BLaER1 (cell line): ENCODE measurements at regions not wholly inside any gene's neighbourhood (a gene's known extent, or its start where the extent isn't known, plus 50 kb on each side); places are given as distances from the start of the nearest gene placed in this dataset.
A peak's percentile ranks its signal among the peaks of the same experiment; 100 is the strongest.

Source experiments
- H3K27ac ChIP-seq: shearing (Covaris generic); formaldehyde crosslinking; 2 replicates; pipeline ENCODE4 v1.8.1; 2022
- H3K27me3 ChIP-seq: shearing (Covaris generic); formaldehyde crosslinking; 2 replicates; pipeline ENCODE4 v1.8.1; 2022
- H3K36me3 ChIP-seq: shearing (Covaris generic); formaldehyde crosslinking; 2 replicates; pipeline ENCODE4 v1.8.1; 2022
- H3K4me1 ChIP-seq: shearing (Covaris generic); formaldehyde crosslinking; 2 replicates; pipeline ENCODE4 v1.8.1; 2022
- H3K4me2 ChIP-seq: shearing (Covaris generic); formaldehyde crosslinking; 2 replicates; pipeline ENCODE4 v1.8.1; 2022
- H3K4me3 ChIP-seq: shearing (Covaris generic); formaldehyde crosslinking; 2 replicates; pipeline ENCODE4 v1.8.1; 2022
- H3K9ac ChIP-seq: shearing (Covaris generic); formaldehyde crosslinking; 2 replicates; pipeline ENCODE4 v1.8.1; 2022
- H3K9me3 ChIP-seq: shearing (Covaris generic); formaldehyde crosslinking; 2 replicates; pipeline ENCODE4 v1.8.1; 2022
- H4K20me1 ChIP-seq: shearing (Covaris generic); formaldehyde crosslinking; 2 replicates; pipeline ENCODE4 v1.8.1; 2022
- Cebpa-rat ChIP-seq: shearing (Covaris generic); IDR thresholded peaks from 2 replicates; pipeline ENCODE4 v1.8.1; 2022

DNA sequence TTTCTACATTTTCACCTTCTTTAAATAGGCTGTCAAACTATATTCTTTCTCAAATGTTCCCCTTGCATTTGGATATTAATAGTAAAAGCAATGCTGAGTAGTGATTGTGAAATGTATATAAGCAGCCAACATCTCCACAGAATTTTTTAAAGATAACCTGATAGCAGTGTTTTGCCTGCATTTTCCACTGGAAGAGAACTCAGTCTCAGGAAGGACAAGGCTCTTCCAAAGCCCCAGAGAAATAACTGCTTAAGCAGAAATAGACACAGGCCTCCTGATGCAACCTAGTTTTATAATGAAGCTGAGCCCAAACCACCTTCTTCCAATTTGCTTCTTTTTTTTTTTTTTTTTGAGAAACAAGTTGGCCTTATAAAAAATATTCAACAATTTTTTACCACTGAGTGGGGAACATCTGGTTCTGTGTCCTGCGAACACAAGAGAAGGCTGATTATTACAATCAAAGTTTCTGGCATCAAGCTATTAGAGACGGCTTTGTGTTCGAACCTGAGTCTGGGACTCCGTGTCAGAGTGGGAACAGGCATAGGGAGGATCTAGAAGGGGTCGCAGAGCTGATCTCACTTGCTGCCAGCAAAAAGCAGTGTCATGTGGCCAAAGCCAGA is 332.5 kb upstream of the TBL1XR1 start:
- Histone ChIP-seq H3K4me1 (peaks cover 12% of the 10 kb centered on the region), H3K9ac (no peak overlapping the region), H3K9me3 (peaks cover 29% of the 10 kb centered on the region), H4K20me1 (no peaks in the 10 kb centered on the region), H3K4me3 (no peak overlapping the region), H3K36me3 (no peaks in the 10 kb centered on the region), H3K27me3 (no peaks in the 10 kb centered on the region), H3K27ac (no peak overlapping the region), H3K4me2 (no peak overlapping the region)
- TF ChIP-seq Cebpa-rat: no peak

DNA sequence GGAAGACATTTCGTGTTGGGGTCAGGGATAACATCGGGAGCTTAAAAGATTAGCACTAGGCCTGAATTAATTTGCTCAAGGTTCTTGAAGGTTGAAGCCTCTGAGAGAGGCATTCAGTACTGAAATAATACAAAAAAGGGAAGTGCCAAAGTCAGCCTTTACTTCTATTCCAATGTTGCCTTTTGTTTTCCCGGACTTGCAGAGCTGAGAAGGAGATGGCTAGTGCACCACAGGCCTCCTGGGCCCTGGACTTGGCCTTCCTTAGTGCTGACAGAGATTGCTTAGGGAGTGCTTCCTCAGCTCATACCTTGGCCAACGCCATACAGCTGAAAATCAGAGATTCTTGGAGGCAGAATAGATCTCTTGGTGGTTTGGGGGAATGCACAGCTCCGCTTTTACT is 333.6 kb upstream of the TBL1XR1 start:
- Histone ChIP-seq H3K27me3 (no peaks in the 10 kb centered on the region), H3K4me1 (peaks cover 5% of the 10 kb centered on the region; the same call in 1 of the 2 replicates), H3K36me3 (no peaks in the 10 kb centered on the region), H3K9me3 (peaks cover 30% of the 10 kb centered on the region), H3K4me2 (no peak overlapping the region), H3K4me3 (no peak overlapping the region), H3K27ac (no peak overlapping the region), H4K20me1 (no peaks in the 10 kb centered on the region), H3K9ac (no peak overlapping the region)
- no peak for TF ChIP-seq Cebpa-rat

DNA sequence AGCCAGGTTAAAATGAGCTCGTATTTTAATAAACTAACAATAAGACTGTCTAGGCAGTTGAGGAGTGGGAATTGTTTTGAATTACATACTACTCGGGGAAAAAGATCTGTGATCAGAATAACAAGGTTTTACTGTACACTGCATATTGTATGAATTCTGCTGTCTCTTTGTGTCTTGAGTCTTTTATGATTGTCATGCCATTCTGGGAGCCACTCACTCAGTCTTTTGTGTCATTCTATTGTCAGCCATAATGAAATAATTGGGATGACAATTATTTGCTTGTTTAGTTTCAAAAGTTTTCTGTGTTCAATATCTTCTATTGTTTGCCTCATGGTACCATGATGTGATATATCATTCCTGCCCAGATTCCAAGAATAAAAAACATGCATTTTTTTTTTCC is 339.6 kb upstream of the TBL1XR1 start:
- Histone ChIP-seq H3K36me3 (no peaks in the 10 kb centered on the region), H3K4me2 (no peak overlapping the region), H4K20me1 (no peaks in the 10 kb centered on the region), H3K9me3 (peaks cover 23% of the 10 kb centered on the region; the same call in 1 of the 2 replicates), H3K27ac (no peak overlapping the region), H3K4me3 (no peak overlapping the region), H3K27me3 (no peaks in the 10 kb centered on the region), H3K4me1 (peaks cover 35% of the 10 kb centered on the region), H3K9ac (no peak overlapping the region)
- no peak for TF ChIP-seq Cebpa-rat

DNA sequence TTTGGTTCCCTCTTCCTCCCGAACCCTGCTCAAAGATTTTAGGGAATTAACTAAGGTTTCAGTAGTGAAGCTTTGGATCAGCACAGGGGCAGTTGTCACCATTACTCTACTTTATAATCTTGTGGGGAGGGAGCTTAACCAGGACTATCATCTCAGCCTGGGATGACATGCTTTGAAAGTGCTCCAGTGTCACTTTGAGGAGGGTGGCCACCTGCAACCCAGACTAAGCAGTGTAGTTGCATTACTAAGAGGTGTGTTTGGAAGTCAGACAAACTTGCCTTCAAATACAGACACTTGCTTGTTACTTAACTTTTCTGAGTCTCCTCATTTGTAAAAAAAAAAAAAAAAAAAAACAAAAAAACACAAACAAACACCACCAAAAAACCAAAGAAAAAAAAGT is 340.3 kb upstream of the TBL1XR1 start:
- no peak overlapping the region for H3K4me3 ChIP-seq
- no peak overlapping the region for H3K9ac ChIP-seq
- peaks cover 35% of the 10 kb centered on the region for H3K4me1 ChIP-seq
- H3K4me2 ChIP-seq: peak overlapping the region; percentile 76; the same call in 1 of the 2 replicates
- H4K20me1 ChIP-seq: no peaks in the 10 kb centered on the region
- peak overlapping the region; percentile 70 for H3K27ac ChIP-seq
- H3K36me3 ChIP-seq: no peaks in the 10 kb centered on the region
- TF ChIP-seq Cebpa-rat: no peak
- H3K9me3 ChIP-seq: peaks cover 23% of the 10 kb centered on the region; the same call in 1 of the 2 replicates
- no peaks in the 10 kb centered on the region for H3K27me3 ChIP-seq

DNA sequence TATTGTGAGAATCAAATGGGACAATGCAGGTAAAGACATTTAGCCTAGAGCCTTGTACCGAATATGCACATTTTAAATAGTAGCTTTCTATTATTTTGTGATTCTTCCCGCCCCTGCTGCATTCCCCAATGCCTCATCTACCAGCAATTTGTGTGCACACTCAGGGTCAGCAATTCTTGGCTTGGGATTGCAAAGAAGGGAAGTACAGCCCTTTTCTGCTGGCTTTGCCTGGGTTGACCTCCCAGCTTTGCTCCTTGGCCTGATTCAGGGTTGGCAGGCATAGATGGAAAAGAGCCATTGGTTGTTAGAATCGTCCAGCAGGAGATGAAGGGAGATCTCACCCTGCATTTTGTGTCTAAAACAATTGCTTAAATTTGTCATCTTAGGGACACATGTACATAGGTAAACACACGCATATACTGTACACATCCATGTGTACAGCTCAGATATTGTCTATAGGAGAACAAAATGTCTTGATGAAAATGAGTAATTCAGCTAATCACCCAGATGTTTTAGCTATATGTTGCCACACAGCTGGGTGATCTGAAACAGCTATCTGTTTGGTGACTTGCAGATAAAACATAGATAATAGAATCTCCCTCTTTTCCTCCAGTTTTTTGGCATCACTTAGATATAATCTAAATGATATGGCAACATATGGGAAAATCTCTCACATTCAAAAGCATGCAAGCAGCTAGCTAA is 340.9 kb upstream of the TBL1XR1 start:
- TF ChIP-seq Cebpa-rat: no peak
- Histone ChIP-seq H3K36me3 (no peaks in the 10 kb centered on the region), H3K4me3 (no peak overlapping the region), H4K20me1 (no peaks in the 10 kb centered on the region), H3K27ac (peak overlapping the region; percentile 70), H3K4me1 (peaks cover 35% of the 10 kb centered on the region), H3K4me2 (peak overlapping the region; percentile 76), H3K9me3 (peaks cover 17% of the 10 kb centered on the region; the same call in 1 of the 2 replicates), H3K9ac (peak overlapping the region; percentile 28; the same call in 1 of the 2 replicates), H3K27me3 (no peaks in the 10 kb centered on the region)

DNA sequence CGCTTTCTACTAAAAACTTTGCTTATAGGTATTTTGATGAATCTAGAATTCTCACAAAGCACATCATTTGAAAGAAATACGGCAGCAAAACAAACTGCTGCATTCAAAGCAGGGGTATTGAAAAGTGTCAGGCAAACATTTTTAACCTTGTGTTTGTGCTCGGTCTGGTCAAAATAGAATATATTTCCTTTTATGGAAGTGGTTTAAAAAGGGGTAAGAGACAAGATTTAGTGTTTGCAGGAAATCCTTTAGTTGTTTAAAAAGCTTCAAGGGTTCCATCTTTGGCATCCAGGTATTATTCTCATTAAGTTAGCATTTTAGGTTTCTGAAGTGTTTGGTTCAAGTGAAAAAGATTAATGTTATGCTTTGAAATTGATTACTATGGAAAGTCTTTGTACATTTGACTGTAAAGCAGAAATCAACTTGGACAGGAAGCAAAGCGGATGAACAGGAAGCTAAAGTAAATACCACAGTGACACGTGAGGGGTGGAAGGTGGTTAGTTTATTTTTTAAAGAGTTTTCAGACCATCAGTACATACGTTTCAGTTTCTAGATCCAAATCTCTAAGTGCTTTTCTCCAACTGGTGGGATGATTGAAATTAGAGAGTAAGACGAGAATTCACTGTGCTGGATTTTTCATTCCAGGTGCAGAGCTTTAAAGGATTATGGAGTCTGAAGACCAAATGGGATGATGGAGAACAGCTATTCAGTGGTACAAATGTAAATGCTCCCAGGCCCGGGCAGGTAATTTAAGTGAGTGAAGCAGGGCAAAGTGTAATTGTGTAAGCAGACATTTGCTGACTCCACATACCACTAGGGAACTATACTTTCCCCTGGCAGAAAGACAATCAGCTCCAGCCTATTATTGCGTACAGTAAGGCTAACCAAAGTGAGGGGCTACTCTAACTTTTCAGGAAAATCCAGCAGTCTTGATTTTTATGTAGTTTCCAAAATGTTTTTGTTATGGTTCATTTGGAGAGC is 341.8 kb upstream of the TBL1XR1 start:
- Histone ChIP-seq H3K9ac (peak overlapping the region; percentile 28; the same call in 1 of the 2 replicates), H3K4me1 (peaks cover 35% of the 10 kb centered on the region), H3K27me3 (no peaks in the 10 kb centered on the region), H3K27ac (peak overlapping the region; percentile 70), H3K36me3 (no peaks in the 10 kb centered on the region), H3K4me2 (peak overlapping the region; percentile 76), H3K9me3 (peaks cover 15% of the 10 kb centered on the region), H4K20me1 (no peaks in the 10 kb centered on the region), H3K4me3 (peak overlapping the region; percentile 30; the same call in 1 of the 2 replicates)
- TF ChIP-seq Cebpa-rat: no peak

DNA sequence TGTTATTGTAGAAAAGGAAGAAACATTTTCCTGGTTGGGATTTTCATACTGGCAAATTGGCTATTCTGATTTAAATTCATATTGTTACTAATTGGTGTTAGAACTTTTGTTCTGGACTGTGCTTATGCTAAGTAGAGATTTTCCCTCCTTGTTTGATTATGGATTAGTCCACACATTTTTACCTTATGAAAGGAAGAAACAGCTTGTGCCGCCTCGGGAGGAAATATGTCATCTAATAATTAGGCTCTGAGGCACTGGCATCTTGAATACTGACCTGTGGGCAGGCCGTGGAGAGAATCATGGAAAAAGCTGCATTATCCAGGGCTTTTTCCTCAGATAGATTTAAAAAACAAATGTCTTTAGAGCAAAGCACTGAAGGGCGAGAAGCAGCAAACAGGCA is 344.3 kb upstream of the TBL1XR1 start:
- H3K27me3 ChIP-seq: no peaks in the 10 kb centered on the region
- peaks cover 43% of the 10 kb centered on the region for H3K4me1 ChIP-seq
- no peaks in the 10 kb centered on the region for H4K20me1 ChIP-seq
- no peak overlapping the region for H3K4me2 ChIP-seq
- TF ChIP-seq Cebpa-rat: no peak
- no peaks in the 10 kb centered on the region for H3K36me3 ChIP-seq
- no peak overlapping the region for H3K9ac ChIP-seq
- no peak overlapping the region for H3K4me3 ChIP-seq
- H3K9me3 ChIP-seq: peaks cover 23% of the 10 kb centered on the region
- H3K27ac ChIP-seq: no peak overlapping the region

DNA sequence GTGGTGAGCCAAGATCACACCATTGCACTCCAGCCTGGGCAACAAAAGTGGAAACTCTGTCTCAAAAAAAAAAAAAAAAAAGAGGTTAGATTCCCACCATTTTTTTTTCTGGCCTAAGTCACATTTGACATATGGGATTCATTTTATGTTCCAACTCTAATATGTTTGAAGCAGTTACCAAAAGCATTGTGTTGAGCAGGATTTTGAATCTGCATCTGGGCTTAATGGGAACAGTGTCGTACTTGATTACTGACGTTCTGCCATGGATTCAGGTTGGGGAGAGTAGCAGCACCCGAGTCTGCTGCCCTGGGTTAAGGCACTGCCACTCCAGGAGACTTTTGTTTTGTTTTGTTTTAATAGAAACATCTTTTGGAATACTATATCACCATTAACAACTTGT is 348.7 kb upstream of the TBL1XR1 start:
- Histone ChIP-seq H3K27me3 (no peaks in the 10 kb centered on the region), H3K36me3 (no peaks in the 10 kb centered on the region), H3K9me3 (peaks cover 23% of the 10 kb centered on the region), H3K9ac (no peak overlapping the region), H4K20me1 (no peaks in the 10 kb centered on the region), H3K4me1 (peaks cover 8% of the 10 kb centered on the region), H3K4me2 (no peak overlapping the region), H3K4me3 (no peak overlapping the region), H3K27ac (no peak overlapping the region)
- TF ChIP-seq Cebpa-rat: no peak

DNA sequence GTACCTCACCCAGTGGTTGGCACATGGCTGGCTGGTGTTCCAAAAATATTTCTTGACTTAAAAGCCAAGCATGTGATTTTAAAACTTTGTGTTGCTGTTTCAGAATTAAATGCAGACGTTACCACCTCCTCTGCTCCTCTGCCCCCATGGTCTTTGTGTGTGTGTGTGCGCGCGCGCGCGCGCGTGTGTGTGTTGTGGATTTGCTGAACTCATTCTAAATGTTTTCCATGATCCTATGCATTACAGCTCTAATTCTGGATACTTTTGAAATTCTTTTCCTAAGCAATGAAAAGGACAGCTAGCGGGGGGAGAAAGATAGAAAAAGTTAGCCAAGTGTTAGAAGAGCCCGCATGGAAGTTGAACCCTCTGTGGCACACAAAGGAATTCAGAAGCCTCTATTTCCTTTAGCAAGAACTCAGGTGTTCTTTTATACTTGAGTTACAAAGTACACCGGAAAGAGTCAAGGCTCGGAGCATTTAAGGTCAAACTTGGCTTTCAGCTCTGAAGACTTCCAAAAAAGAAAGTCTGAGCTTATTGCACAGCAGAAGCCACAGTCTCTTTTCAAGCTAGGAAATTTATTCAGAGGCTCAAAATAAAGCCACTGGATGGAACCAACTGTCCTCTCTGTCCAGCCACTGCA is 350.5 kb upstream of the TBL1XR1 start:
- H3K4me2 ChIP-seq: no peak overlapping the region
- H3K4me1 ChIP-seq: peaks cover 26% of the 10 kb centered on the region
- H3K36me3 ChIP-seq: no peaks in the 10 kb centered on the region
- no peak for TF ChIP-seq Cebpa-rat
- H3K9ac ChIP-seq: no peak overlapping the region
- peaks cover 23% of the 10 kb centered on the region for H3K9me3 ChIP-seq
- no peaks in the 10 kb centered on the region for H3K27me3 ChIP-seq
- H3K27ac ChIP-seq: no peak overlapping the region
- no peak overlapping the region for H3K4me3 ChIP-seq
- no peaks in the 10 kb centered on the region for H4K20me1 ChIP-seq
